T-helper 2 cell treated with Interferon-gamma antibody and Interleukin-4, amounts not matched to agents 100 ng/mL and 5 ng/mL, for 36 hours (primary cell): ENCODE measurements at regions not wholly inside any gene's neighbourhood (a gene's known extent, or its start where the extent isn't known, plus 50 kb on each side); places are given as distances from the start of the nearest gene placed in this dataset.
"Not testable (repeated sequence)": the region's sequence is repeated elsewhere in the genome, so short reads cannot be mapped to it uniquely, and the experiment has no call there.

Experiments
- intact Hi-C: fragments of 100-400 bp; cut with micrococcal nuclease; formaldehyde crosslinking; loops from one replicate; pipeline ENCODE4 v1.15.1; 2023

GRCh38 chr2:194566907-194567660, 1089.9 kb upstream of the SLC39A10 start:
- intact Hi-C loops: no loop called here

- intact Hi-C loops: no loop called here
These were observed 1092.6 kb upstream of the SLC39A10 start for GRCh38 chr2:194564422-194564821.

GRCh38 chr2:194562329-194562728, 1094.7 kb upstream of the SLC39A10 start:
- intact Hi-C loops: no loop called here

DNA sequence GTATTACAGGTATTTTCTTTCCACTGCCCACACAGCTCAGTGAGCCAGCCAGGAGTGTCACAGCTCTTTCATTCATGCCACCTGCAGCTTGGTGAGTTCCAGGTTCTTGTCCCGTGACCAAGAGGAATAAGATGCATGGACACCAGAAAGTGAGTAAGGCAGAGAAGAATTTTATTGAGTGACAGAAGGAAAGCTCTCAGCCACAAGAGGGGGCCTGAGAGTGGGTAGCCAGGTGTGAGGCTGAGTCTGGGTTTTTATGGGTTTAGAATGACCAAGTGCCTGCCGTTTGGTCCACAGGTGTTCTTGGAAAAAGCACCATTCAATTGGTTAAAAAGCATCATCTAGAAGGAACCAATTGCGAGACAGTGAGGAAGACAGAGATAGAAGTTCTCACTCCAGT, 1097.1 kb upstream of the SLC39A10 start:
- intact Hi-C loops: no loop called here

- intact Hi-C loops: no loop called here
These were observed 1097.5 kb upstream of the SLC39A10 start for GRCh38 chr2:194559523-194559922.

- intact Hi-C loops: no loop called here
These were observed 1099.0 kb upstream of the SLC39A10 start for GRCh38 chr2:194557993-194558392.

GRCh38 chr2:194556629-194557028, 1100.4 kb upstream of the SLC39A10 start:
- intact Hi-C loops: no loop called here

GRCh38 chr2:194553980-194554379, 1103.0 kb upstream of the SLC39A10 start:
- intact Hi-C loops: no loop called here

DNA sequence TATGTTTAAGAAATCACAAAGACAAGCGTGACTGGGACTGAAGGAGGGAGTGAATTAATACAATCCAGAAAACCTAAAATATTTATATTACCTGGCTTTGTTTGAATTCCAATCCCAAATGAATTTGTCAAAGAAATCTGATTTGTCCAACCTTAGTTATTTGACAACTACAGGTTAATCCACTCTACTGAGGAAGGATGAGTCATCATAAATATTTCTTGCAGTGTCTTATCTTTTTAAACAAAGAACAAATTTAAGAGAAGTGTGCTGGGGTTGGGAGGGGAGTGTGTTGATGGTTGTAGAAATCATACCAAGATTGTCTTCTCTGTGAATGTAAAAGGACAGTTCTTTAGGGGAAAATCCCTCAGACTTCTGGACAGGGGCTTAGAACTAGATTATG, 1106.3 kb upstream of the SLC39A10 start:
- intact Hi-C loops: no loop called here

GRCh38 chr2:194549387-194549786, 1107.6 kb upstream of the SLC39A10 start:
- intact Hi-C loops: loop anchor here (5.0 kb wide), 1 partner anchor 1518 kb away; the partner anchor contains the start of gene DNAH7

- intact Hi-C loops: loop anchor here (5.0 kb wide), 1 partner anchor 1521 kb away; the partner anchor contains the start of gene DNAH7
These were observed 1111.0 kb upstream of the SLC39A10 start for GRCh38 chr2:194545978-194546377.

DNA sequence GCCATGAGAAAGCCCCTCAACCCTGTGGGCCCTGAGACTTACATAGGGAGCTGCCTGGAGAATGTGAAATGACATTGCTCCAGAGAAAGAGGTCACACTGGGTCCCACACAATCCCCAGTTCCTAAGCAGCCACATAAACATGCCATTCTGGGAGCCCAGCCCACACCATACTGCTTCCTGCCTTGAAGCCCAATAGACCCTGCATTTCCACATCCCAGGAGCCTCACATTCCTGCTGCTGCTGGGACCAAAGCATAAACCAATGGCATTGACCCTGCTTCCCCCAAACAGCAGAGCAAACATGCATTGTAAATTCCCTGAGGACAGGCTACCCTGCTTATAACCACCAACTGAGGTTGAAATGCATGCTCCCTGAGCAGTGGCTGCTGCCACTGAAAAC, 1117.6 kb upstream of the SLC39A10 start:
- intact Hi-C loops: no loop called here

DNA sequence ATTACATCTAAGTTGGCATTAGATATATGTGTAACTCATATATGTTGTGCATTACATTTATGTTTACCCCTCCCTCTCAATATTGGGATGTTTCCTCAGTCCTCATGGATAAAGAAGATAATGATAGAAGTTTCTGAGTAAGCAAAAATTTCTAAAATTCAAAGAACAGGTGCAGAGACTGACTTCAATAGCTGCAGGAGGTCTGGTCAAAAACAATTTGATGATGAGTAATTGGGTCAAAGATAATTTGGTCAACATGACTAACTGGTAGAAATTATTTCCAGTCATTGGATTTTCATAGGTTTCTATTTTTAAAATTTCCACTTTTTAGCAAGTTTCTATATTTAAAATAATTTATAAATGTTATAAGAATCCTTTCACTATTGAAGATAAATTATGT, 1130.9 kb upstream of the SLC39A10 start:
- intact Hi-C loops: no loop called here

GRCh38 chr2:194514281-194514680, 1142.7 kb upstream of the SLC39A10 start:
- intact Hi-C loops: no loop called here

DNA sequence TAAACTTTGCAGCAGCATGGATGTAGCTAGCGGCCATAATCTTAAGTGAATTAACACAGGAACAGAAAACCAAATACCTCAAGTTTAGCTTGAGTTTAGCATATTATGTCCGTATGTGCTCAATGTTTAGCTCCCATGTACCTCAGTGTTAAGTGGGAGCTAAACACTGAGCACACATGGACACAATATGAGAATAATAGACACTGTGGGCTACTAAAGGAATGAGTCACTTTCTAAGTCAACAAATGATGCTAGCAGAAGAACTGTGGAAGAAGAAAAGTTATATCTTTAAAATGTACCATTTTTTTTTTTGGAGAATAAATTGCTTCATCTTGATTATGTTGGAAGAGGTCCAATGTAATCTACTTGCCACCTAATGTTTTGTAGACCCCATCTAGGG, 1146.0 kb upstream of the SLC39A10 start:
- intact Hi-C loops: not testable (repeated sequence)

DNA sequence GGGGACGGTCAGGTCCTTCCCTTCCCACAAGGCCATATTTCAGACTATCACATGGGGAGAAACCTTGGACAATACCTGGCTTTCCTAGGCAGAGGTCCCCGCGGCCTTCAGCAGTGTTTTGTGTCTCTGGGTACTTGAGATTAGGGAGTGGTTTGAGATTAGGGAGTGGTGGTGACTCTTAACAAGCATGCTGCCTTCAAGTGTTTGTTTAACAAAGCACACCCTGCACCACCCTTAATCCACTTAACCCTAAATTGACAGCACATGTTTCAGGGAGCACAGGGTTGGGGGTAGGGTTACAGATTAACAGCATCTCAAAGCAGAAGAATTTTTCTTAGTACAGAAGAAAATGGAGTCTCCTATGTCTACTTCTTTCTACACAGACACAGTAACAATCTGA, 1152.2 kb upstream of the SLC39A10 start:
- intact Hi-C loops: not testable (repeated sequence)

- intact Hi-C loops: no loop called here
These were observed 1162.0 kb upstream of the SLC39A10 start for GRCh38 chr2:194495046-194495445.

- intact Hi-C loops: no loop called here
These were observed 1162.6 kb upstream of the SLC39A10 start for GRCh38 chr2:194494401-194494800.

DNA sequence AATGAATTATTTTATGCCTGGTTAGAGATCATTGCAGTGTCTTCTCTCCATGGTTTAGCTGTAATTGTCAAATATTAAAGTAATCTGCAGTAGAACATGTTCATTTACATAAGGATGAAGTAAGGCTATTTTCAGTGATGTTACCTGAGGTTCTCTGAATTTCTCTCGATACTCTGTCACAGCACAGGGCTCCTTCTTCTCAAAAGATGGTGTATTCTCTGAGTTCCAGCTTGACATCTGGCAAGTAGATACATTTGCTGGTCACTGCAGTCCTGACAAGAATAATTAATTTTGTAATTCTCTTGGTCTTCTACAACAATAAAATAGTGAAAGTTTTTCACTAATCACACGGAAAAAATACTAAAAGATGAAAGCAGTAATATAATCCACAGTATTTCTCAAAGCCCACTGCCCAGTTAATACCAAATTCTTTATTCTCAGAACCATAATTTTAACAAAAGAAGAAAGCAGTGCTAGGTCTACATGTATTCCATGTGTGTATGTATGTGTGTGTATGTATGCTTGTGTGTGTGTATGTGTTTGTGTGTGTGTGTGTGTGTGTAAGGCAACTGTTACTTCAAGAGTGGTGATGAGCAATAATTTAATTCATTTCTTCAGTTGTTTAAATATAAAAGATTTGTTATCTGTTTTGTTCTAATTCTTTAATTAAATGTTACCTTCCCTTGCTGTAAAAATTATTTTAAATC, 1165.5 kb upstream of the SLC39A10 start:
- intact Hi-C loops: no loop called here

GRCh38 chr2:194486326-194486725, 1170.7 kb upstream of the SLC39A10 start:
- intact Hi-C loops: no loop called here

DNA sequence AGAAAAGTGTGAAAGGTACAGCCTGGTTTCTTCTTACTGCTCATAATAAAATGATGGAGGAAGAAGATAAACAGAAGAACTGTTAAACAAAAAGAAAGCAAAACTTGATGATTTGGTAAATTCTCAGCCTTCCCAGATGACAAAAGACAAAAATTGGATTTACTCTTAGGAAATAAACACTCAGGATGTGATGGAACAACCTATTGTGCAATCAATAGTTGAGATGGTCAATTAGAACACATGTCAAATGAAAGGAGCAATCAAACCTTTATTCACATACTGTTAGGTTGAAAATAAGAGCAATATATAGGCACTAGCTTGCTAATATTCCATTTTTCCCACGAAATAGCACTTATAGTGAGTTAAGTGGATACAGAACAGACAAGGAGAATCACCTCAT, 1174.0 kb upstream of the SLC39A10 start:
- intact Hi-C loops: no loop called here

DNA sequence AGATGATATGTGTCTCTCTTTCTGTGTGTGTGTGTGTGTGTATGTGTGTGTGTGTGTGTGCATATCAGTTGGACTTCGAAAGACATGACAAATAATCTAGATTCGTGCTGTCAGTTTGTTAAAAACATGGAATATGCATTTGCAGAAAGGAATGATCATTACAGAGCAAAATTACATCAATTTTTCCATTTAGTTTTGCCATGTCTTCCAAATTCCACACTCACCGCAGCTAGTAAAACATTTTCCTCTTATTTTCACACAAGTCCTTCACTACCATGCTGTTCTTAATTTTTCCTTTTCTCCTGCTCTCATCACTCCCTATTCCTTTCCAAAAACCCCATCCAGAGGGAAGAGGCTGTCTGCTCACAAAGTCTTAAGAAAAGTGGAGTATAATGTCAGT, 1191.4 kb upstream of the SLC39A10 start:
- intact Hi-C loops: no loop called here
